Fibroblast of upper back skin (primary cell): ENCODE measurements at regions not wholly inside any gene's neighbourhood (a gene's known extent, or its start where the extent isn't known, plus 50 kb on each side); places are given as distances from the start of the nearest gene placed in this dataset.

ENCODE experiments used
- DNase-seq: peaks from one replicate; pipeline ENCODE4 v3.0.0-alpha.2; 2013

DNA sequence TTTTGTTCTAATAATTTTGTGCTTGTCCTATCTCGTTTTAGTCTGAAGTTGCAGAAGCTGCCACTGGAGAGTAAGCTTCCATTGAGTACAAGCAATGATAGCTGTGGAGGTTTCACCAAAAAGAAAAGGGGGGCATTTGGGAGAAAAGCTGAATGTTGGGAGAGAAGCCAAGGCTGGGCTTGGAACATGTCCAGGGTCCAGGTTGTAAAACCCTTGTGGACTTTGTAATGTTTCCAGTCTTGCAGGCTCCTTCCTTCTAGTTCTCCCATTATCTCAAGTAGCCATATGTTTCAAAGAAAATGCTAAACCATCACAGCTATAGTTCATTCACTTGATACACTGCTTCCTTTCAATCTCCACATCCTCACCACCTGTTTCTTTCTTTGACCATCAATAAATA is 880.2 kb downstream of the NLGN4Y start:
- DNase-seq: no peak

DNA sequence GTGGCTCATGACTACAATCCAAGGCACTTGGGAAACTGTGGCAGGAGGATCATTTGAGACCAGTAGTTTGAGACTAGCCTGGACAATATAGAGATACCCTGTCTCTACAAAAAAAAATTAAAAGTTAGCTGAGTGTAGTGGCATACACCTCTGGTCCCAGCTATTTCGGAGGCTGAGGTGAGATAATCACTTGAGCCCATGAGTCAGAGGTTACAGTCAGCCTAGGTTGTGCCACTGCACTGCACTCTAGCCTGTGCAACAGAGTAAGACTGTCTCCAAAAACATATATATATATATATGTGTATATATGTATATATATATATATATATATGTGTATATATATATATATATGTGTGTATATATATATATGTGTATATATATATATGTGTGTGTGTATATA is 890.8 kb downstream of the NLGN4Y start:
- no peak for DNase-seq

DNA sequence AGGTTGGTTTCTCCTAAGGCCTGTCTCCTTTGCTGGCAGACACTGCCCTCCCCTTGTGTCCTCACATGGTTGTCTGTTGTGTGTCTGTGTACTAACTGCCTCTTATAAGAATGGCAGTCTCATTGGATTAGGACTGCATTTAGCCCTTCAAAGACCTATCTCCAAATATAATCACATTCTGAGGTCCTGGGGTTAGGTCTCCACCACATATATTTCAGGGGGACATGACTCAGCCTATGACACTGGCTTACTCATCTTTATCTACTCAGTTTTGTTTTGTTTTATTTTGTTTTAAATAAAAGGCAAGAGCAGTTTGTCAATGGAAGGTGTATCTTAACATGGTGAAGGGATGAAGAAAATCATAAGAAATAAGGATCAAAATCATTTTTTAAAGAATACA is 894.3 kb downstream of the NLGN4Y start:
- DNase-seq: no peak

DNA sequence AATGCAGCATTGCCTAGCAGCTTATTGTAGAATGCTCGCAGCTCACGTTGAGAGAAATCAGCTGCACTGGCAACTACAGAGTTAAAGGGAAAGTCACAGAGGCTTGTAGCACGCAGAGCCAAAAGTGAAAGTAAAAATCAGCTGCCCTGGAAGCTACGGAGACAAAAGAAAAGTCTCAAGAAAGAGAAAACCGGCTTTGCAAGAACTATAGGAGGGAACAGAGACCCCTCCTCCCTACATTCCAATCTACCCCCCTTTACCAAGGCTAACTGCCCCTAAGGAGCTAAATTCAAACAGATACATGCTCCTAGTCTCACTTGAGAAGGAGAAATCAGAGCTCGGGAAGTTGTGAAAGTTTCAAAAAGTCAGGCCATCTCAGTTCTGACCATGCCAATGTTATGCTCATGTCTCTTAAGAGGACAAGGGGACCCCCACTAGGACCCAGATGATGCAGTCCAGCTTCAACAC is 900.4 kb downstream of the NLGN4Y start:
- peak; percentile 54 for DNase-seq

DNA sequence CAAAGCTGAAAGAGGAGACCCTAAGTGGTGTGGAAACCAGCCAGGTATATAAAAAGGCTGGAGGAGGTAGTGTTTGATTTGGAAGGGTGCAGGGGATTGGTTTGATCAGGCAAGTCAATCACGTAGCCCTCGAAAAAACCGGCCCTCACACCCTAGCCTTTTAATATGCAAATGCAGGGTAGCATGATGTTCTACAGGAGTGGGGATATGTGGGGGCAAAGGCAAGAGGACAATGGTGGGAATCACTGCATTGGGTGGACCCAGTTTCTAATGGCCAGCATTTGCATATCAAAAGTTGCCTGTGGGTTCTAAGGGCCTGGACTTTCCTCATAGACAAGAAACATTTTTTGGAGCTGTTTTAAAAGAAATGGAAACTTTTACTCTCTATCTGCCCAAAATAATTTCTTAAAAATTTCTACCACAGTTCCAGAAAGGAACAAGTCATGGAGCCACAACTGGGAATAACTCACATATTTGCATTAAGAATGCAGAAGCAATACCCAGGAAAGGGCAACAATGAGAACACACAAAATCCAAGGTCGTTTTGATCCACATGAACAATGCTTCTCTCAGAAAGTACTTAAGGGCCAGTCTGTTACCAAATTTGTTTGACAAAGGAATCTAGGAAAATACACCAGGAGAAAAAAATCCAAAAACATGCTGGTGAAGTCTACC is 915.8 kb downstream of the NLGN4Y start:
- no peak for DNase-seq

DNA sequence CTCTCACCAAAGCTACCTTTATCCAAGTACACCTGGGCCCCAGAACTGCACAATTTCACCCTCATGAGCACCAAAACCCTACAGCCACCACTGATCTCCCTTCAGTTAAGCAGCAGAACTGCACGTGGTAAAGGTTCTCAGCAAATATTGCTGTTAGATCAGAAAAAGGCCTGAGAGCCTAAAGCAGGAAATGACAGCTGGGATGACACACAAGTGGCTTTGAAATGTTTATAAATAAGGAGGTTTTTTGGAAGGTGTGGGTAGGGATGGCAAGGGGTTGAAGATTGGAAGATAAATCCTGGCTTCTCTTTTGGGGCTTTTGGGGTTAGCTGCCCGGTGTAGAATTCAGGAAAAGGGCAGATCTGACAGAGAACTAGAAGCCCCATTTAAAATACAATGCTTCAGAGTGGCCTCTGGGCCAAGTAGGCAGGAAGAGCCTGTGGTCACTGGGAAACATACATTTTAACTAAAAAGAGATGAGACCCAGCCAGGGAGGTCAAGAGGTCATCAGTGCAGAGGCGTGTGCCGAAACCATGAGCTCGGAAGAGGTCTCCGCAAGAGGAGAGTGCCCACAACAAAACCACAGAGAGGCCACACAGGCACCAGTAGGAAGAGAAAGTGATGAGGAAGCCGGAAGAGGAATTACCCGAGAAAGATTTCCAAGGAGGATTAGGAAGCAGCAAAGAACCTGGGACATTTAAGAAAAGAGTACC is 916.5 kb downstream of the NLGN4Y start:
- no peak for DNase-seq

DNA sequence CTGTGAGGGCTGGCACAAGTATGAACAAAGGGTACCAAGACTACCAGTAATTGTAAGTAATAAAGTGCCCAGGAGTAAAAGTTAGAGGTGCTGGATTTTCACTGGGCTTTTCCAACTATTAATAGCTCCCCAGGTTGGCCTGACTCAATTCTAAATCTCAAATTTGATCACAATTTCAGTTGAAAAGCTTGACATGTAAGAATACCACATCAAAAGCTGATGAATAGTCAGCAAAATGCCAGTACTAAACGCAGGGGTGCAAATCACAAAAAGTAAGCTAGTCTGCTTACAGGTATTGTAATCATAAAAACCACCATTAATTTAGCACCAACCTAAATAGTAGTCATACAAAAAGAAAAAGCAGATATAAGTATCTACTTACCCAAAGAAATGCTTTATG is 917.5 kb downstream of the NLGN4Y start:
- no peak for DNase-seq

DNA sequence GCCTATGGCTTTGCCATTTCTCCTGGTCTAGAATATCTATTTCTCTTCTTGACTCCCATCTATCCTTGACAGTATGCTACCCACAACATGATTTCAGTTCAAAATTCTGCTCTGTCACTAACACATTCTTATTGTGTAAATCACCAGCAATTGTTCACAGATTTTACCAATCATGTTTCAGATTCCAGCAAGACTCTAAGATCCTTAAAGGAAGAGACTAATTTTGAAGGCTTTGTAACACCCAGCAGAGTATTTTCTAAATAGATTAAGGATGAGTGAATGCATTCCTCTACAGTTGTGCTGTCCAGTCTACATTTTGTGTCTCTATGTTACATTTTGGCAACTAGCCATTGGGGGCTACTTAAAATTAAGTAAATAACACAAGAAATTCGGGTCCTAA is 921.5 kb downstream of the NLGN4Y start:
- peak; percentile 59 for DNase-seq

DNA sequence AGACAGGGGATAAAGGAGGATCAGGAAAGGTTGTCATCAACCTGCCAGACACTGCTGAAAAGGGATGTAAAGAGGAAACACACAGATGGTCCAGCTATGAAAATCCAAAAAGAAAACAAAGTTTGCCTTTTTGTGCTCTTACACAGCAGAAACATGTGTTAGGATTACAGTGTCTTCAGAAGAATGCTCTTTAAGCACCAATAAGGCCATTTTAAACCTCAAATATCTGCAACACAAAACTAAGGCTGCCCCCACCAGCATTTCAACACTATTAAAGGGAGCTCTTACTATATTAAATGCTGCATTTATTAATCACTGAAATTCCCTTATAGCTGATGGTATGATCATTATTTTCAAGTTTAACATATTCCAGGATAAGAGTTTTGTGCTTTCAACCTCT is 922.5 kb downstream of the NLGN4Y start:
- DNase-seq: peak; percentile 48

DNA sequence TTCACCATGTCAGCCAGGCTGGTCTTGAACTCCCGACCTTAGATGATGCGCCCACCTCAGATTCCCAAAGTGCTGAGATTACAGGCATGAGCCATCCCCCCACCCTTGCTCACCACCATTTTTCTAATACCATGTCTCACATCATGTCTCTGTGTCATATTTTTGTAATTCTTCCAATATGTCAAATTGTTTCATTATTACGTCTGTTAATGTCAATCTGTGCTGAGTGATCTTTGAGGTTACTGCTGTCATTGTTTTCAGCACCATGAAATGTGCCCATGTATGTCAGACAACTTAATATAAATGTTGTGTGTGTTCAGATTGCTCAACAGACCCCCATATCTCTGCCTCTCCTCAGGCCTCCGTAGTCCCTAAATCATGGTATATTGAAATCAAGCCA is 923.6 kb downstream of the NLGN4Y start:
- DNase-seq: no peak

DNA sequence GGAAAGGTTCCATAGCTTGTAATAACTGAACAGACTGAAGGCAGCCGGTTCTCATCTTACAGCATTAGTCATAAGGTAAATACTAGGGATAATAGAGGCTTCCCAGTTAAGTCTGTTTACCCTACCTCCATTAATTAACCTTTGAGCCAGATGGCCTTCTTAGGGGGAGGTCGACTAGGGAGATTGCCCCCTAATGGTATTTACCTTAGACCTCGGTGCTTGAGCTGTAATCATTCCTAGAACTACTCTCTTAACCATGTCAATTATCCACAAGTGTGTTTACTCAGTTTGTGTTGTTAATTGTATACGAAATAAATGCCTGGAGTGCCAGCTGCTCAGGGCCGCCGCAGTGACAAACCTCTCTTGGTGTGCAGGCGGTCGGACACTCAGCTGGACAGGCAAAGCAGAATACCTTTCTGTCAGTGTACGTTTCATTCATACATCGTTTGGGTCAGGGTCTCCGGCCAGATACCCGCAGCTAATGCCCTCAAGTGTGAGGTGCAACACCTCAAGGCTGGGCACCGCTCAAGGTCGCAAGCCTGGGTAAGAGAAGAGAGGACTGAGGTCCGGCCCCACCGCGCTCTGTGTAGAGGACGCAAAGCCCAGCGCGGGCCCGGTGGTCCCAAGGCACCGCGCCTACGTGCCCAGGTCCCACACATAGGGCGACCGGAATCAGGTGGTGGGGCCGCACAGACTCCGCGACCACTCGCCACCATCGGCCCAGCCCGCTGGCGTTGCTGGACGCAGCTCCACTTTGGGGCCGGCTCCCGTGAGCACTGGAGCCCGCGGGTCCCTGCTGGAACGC is 931.0 kb downstream of the NLGN4Y start:
- no peak for DNase-seq

DNA sequence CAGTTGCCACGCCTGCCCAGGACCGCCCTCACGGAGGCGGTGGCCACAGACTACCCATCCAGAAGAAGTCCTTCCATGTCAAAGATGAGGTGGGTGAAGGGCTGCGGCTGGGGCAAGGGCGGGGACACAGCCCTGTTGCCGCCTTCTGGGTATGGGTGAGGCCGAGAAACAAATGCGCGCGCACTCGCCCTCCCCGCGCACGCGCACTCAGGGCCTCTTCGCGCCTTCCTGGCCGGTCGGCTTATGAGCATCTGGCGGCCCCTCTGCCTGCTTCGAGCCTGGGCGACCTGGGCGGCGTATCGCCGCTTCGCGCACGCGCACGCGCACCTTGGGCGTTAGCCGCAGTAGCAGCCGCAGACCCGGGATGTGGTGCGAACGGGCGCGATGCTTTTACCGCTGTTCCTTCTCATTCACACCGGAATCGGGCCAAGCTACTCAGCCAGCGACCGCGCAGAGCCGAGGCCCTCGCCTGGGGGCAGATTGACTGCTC is 931.7 kb downstream of the NLGN4Y start:
- peak; percentile 80 for DNase-seq

DNA sequence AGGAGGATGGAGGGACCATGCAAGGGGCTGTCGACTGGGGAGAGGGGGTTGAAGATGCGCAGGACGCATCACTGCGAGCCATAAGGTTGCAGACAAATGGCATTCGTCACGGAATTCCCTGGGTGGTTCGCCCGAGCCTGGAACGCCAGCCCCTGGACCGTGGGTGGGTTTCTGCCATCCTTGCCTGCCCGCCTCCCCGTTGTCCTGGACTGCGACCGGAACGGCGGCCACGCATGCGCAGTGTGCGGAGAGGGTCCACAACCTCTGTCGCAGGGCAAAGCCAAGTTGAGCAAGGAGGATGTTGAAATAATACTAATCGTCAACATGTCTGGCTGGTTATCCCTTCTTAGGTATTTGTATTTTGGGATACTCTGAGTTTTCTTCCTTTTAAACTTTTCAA is 932.2 kb downstream of the NLGN4Y start:
- DNase-seq: no peak

DNA sequence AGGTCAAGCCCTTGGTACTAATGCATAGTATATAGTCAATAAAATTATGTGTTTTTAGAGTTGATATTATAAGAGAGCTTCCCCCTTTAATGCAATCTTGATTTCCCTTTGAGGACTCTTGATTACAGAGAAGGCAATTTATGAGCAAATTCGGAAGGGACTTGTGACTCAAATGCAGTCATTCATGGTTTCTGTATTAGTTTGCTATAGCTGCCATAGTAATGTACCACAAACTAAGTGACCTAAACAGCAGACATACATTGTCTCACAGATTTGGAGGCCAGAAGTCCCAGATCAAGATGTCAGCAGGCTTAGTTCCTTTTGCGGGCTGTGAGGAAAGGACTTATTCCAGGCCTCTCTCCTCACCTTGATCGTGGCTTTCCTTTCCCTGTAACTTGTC is 933.4 kb downstream of the NLGN4Y start:
- DNase-seq: no peak

DNA sequence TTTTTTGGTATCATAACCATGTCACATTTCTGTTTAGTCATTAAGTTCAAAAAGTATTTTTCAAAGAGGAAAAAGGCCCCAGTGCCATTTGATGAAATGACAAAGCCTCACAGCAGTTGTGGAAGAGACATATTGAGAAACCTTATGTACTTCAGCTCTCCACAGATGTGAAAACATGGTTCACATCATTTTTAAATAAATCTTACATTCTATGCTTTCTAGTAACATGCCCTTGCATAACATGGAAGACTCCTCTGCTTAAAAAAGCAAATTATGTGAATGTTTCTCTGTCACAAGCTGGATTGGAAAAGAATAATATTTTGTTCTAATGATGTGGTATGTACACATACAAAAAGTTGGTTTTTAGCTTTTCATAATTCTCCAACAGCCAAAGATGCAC is 934.1 kb downstream of the NLGN4Y start:
- DNase-seq: no peak

DNA sequence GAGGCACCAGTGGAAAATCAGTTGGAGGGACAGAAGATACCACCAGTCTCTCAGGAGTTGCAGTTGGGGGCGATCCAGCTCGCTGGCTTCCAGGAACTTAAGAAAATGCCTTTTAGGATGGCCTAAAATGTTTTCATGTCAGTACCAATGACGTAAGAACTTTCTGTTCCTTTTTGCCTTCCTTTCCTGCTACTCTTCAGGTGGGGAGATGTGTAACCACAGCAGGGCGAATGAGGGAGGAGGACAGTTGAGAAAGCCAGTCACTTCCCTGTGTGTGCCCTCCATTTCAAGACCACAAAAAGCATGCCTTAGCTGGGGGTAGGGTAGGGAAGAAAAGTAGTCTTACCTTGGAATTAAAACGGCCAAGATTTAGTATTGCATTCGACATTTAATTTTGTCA is 941.6 kb downstream of the NLGN4Y start:
- no peak for DNase-seq

DNA sequence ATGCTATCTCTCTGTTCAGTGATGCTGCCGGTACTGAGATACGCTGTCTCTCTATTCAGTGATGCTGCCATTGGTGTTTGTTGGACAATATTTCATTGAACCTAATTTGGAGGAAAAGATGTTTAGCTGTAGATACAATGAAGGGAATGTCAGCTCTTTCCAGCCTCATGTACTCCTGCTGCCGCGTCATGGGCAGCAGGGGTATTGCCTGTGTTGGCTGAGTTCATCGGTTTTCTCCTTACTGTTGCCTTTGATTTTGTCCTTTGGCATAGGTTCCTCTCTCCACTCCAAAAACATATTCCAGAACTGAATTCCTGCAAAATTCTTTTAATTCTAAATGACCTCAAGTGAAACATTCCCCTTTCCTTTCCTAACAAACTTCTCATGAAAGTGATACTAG is 942.6 kb downstream of the NLGN4Y start:
- DNase-seq: peak; percentile 26

DNA sequence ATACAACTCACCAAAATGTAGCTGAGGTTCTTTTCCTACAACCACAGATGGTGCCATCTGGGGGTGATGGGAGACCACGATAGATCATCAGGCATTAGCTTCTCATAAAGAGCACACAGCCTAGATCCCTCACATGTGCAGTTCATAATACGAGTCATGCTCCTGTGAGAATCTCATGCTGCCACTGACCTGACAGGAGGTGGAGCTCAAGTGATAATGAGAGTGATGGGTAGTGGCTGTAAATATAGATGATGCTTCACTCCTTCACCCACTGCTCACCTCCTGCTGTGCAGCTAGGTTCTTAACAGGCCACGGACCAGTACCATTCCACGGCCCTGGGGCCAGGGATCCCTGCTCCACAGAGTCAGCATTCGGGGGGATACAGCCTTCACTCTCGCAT is 943.8 kb downstream of the NLGN4Y start:
- DNase-seq: peak; percentile 26

DNA sequence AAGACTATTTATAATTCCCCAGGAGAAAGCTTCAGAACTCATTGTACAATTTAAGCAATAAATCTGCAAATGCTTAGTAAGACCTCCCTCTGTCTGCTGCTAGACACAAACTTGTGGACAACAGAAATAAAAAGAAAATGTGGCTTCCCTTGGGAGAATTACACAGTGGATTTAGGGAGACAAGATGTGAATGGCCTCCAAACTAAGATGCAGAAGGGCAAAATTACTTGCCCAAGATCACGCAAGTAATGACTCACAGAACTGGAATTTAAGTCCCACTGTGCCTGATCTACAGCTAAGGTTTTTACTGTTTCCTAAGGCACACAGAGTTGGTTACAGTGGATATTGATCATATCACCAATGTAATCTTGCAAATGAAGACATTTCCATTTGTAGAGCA is 947.0 kb downstream of the NLGN4Y start:
- peak; percentile 84 for DNase-seq

DNA sequence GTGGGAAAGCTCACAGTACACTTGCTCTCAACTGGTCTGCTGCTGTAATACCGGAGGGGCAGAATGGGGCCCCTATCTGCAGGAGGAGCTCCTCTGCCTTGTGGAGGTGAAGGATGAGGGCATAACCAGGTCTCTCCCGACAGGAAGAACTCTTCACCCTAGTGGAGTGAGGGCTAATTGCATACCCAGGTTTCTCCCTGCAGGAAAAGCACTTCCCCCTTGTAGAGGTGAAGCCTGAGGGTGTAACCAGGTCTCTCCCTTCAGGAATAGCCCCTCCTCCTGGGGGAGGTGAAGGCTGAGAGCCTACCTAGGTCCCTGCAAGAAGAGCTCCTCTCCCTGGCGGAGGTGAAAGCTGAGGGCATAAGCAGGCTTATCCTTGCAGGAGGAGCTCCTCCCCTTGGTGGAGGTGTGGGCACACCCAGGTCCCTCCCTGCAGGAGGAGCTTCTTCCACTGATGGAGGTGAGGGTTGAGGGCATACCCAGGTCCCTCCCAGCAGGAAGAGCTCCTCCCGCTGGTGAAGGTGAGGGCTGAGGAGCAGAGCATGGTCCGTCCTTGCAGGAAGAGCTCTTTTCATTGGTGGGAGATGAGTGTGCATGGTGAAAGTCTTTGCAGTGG is 954.1 kb downstream of the NLGN4Y start:
- no peak for DNase-seq

DNA sequence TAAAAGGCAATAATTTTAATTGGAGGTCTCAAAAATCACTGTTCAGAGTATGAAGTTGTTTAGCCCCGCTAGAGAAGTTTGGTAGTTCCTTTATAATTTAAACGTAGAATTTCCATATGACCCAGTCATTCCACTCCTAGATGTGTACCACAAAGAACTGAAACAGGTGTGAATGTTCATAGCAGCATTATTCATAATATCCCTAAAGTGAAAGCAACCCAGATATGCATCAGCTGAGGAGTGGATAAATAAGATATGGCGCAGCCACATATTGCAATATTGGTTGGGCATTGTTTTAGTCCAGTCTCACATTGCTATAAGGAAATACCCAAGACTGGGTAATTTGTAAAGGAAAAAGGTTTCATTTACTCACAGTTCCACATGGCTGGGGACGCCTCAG is 976.2 kb downstream of the NLGN4Y start:
- DNase-seq: no peak

DNA sequence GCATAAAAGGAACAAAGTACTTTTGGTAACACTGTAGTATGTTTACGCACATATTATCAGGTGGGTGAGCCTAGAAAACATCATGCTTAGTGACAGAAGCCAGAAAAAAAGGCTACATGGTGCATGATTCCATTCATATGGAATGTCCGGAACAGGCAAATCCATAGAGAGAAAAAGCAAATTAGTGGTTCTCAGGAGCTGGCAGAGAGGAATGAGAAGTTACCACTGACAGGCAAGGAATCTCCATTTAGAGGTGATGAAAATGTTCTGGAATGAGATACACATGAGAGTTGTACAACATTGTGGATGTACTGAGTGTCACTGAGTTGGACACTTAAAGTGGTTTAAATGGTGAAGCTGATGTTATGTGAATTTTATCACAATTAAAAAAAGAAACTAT is 976.9 kb downstream of the NLGN4Y start:
- peak; percentile 41 for DNase-seq

DNA sequence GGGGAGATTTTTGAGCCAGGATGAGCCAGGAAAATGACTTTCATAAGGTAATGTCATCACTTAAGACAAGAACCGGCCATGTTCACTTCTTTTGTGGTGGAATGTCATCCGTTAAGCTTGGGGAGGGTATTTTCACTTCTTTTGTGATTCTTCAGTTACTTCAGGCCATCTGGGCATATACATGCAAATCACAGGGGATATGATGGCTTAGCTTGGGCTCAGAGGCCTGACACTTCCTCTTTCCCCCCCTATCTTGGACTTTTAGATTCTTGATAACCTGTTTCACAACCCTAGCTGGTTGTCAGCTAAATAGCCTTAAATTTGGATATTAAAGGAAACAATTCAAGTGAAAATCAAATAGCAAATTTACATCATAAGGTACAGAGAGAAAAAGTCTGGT is 986.0 kb downstream of the NLGN4Y start:
- DNase-seq: no peak
